ENCODE measurements at regions not wholly inside any gene's neighbourhood (a gene's known extent, or its start where the extent isn't known, plus 50 kb on each side); places are given as distances from the start of the nearest gene placed in this dataset.

- no peak for TF ChIP-seq CTCF (IDR thresholded peaks at IDR 0.05)
- no peak for TF ChIP-seq POLR2A (IDR thresholded peaks at IDR 0.05)
- H3K4me3 ChIP-seq (ENCODE audit: low read depth, poor library complexity, severe bottlenecking), result no peak overlapping the region
- no peak for DNase-seq (ENCODE audit: low spot score in 2 of 2)
- WGBS, 2 donors, result 39 to 58% methylated on average over 5 of the region's 5 CpGs
- intact Hi-C loops (cut with DNase I; ENCODE audit: low total_unique reads), result no loop called here
These were observed 70.5 kb upstream of the SFMBT2 start for GRCh38 chr10:7481368-7481765.

DNA sequence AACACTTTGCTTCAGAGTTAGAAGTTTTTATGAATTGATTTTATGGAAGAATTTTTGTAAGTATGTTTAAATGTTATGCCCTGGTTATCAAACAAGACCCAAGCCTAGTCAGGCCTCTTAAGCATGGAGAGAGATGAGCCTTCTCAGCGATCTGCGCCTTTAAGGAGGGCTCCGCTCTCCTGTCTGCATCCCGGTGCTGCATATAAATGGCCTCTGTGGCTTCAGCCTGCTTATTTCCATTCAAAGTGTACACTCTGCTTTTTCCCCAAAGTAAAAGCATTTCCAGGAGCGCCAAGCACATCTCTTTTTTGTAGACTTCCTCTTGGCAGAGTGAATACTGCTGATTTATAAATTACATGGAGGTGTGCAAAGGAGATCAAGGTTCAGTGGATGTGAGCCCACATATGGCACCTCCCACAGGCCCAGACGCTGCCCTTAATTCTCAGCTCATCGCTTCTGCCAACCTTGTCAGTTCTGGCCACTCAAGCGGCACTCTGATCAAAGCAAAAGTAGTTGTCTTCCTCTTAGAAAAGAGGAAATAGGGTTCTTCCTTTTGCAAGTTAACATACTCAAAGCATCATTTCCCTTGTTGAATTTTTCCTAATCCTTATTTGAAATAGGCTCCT is 70.0 kb upstream of the SFMBT2 start:
- peak in 1 of 2 donors; percentile 54 for DNase-seq (ENCODE audit: low spot score in 2 of 2)
- intact Hi-C loops (cut with DNase I; ENCODE audit: low total_unique reads), result no loop called here

GRCh38 chr10:7479861-7480598 is 69.2 kb upstream of the SFMBT2 start:
- TF ChIP-seq CTCF (IDR thresholded peaks at IDR 0.05), result no peak
- TF ChIP-seq POLR2A (IDR thresholded peaks at IDR 0.05), result no peak
- no peak for DNase-seq (ENCODE audit: low spot score in 2 of 2)
- WGBS, 2 donors, result 88 to 92% methylated on average over 13 of the region's 13 CpGs
- H3K4me3 ChIP-seq (ENCODE audit: low read depth, poor library complexity, severe bottlenecking), result no peak overlapping the region
- intact Hi-C loops (cut with DNase I; ENCODE audit: low total_unique reads), result no loop called here

More for the DNA sequence above, 70.0 kb upstream of the SFMBT2 start:
- TF ChIP-seq POLR2A (IDR thresholded peaks at IDR 0.05) (no peak), CTCF (IDR thresholded peaks at IDR 0.05) (no peak)
- no peak overlapping the region for H3K4me3 ChIP-seq (ENCODE audit: low read depth, poor library complexity, severe bottlenecking)
- 59 to 62% methylated on average over 8 of the region's 8 CpGs for WGBS, 2 donors

DNA sequence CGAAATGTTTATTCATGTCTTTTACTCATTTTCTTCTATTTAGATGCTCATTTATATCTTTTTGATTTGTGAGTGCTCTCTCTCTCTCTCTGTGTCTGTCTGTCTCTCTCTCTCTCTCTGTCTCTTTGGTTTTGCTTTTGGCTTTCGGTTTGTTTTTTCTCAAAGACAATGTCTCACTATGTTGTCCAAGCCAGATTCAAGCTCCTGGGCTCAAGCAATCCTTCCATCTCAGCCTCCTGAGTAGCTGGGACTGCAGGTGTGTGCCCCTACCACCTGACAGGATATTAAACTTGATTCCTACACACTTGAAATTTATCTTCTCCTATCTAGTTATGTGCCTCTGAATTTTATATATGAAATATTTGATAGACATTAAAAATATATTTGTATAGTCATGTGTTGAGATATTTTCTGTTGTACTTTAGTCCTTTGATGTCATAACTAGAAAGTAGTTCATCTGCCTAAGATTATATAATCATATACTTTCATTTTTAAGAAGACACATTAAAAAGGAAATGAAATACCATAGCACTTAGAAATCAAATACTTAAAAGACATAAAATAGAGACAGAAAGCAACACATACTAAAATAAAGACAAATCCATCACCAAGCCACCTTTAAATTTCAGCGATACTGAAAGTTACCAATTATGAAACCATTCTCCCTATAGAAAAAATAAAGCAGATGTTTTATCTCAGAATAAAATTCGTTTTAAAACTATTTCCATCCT is 68.1 kb upstream of the SFMBT2 start:
- no peak for DNase-seq (ENCODE audit: low spot score in 2 of 2)
- 78 to 79% methylated on average over 4 of the region's 4 CpGs for WGBS, 2 donors
- no peak overlapping the region for H3K4me3 ChIP-seq (ENCODE audit: low read depth, poor library complexity, severe bottlenecking)
- intact Hi-C loops (cut with DNase I; ENCODE audit: low total_unique reads), result no loop called here
- no peak for TF ChIP-seq CTCF (IDR thresholded peaks at IDR 0.05)
- no peak for TF ChIP-seq POLR2A (IDR thresholded peaks at IDR 0.05)

DNA sequence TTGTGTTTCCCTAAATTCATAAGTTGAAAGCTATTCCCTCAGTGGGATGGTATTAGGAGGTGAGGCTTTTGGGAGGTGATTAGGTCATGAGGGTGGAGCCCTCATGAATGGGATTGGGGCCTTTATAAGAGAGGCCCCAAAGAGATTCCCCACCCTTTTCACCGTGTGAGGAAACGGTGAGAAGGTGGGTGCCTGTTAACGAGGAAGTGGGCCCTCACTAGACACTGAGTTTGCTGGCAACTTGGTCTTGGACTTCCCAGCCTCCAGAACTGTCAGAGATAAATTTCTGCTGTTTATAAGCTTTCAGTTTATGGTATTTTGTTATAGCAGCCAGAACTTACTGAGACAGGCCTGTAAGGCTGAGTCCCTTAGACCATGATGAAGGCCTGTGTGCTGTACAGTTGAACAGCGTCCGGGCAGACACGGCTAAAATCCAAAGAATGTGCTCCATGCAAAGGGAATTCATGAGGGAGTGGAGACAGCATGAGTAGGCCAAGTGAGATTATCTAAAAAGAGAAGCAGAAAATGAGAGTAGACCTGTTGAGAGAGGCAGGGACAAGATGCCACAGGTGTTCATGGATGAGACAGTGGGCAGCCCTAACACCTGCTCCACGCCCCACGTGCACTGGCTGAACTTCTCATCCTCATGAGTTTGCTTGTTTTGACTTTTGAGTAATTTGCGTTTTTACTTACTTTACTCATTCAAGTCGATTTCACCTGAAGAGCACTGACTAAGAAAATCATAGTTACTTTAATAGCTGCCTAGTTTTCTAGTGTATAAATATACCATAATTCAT is 66.9 kb upstream of the SFMBT2 start:
- 92 to 94% methylated on average over 10 of the region's 10 CpGs for WGBS, 2 donors
- DNase-seq (ENCODE audit: low spot score in 2 of 2), result no peak
- no peak for TF ChIP-seq POLR2A (IDR thresholded peaks at IDR 0.05)
- no peak for TF ChIP-seq CTCF (IDR thresholded peaks at IDR 0.05)
- H3K4me3 ChIP-seq (ENCODE audit: low read depth, poor library complexity, severe bottlenecking), result no peak overlapping the region
- intact Hi-C loops (cut with DNase I; ENCODE audit: low total_unique reads), result no loop called here
